ENCODE measurements at regions not wholly inside any gene's neighbourhood (a gene's known extent, or its start where the extent isn't known, plus 50 kb on each side); places are given as distances from the start of the nearest gene placed in this dataset.
"Not testable (repeated sequence)": the region's sequence is repeated elsewhere in the genome, so short reads cannot be mapped to it uniquely, and the experiment has no call there.

DNA sequence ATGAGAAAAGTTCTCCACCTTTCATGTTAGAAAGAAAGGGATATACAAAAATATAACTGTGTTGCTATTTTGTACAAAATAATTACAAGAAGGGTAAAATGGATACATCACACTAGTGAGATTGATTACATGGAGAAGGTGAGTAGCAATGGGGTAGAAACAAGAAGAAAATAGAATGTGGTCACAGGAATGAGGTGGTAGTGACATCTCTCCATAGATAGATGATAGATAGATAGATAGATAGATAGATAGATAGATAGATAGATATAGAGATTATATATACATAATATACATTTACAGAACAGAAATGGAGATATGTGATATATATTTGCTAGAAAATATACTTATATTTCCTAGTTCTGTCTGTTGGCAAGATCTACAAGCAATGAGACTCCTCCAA lies 95.3 kb upstream of the RGPD4 start:
- no peak for DNase-seq
- TF ChIP-seq GATA1 (IDR thresholded peaks at IDR 0.05; ENCODE audit: low read depth, low read length) (no peak), POLR2A (IDR thresholded peaks at IDR 0.05; ENCODE audit: low read length) (no peak)

DNA sequence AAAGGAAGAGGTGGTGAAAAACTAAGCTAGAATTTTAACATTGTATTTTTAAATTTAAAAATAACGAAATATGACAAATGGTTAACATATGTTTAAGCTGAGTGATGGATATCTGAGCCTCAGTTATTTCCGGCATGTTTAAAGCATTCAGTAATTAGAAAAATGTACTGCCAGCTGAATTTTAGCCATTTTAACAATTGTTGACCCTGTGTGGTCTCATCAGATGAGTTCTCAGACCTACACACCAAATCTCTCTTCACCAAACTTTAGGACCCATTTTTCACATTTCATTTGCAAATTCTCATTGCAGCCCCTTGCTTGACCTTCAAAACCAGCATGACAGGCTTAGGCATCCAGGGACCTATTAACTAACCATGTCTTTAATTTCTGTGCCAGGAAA lies 91.5 kb upstream of the RGPD4 start:
- DNase-seq: no peak
- no peak for TF ChIP-seq GATA1 (IDR thresholded peaks at IDR 0.05; ENCODE audit: low read depth, low read length)
- no peak for TF ChIP-seq POLR2A (IDR thresholded peaks at IDR 0.05; ENCODE audit: low read length)

DNA sequence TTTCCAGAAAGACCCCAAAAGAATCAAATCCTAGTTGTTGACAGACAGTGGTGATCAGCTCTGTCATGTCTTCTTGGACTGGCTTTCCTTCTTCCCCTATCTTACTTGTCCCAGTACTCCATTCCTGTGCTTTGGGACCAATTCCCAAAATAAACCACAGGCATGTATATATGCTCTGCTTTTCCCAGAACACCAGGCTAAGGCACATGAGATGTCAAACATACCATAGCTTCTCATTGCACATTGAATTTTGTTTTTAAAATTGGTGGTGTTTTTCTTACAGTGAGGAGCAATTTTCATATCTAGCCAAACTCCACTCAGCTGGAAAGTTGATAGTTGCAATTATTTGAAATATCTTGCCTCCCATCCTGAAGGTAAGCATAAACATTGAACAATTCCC lies 88.9 kb upstream of the RGPD4 start:
- no peak for TF ChIP-seq GATA1 (IDR thresholded peaks at IDR 0.05; ENCODE audit: low read depth, low read length)
- TF ChIP-seq POLR2A (IDR thresholded peaks at IDR 0.05; ENCODE audit: low read length): no peak
- DNase-seq: no peak

DNA sequence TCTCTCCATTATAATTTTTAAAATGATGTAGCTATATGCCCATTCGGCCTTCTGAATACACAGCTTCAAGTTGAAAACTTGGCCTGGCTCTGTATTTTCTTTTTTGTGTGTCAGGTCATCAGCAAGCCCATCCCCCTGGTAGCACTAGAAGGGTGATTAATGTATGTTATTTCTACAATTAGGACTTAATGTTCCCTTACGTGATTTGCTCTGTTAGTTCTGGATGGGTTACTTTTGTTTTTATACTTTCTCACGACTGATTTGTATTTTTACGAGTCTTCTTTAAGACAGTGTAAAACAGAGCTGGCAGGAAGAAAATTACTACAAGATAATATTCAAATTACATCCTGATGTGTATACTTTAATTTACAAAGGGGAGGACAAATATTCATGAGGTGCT lies 88.4 kb upstream of the RGPD4 start:
- TF ChIP-seq GATA1 (IDR thresholded peaks at IDR 0.05; ENCODE audit: low read depth, low read length) (no peak), POLR2A (IDR thresholded peaks at IDR 0.05; ENCODE audit: low read length) (no peak)
- DNase-seq: no peak

DNA sequence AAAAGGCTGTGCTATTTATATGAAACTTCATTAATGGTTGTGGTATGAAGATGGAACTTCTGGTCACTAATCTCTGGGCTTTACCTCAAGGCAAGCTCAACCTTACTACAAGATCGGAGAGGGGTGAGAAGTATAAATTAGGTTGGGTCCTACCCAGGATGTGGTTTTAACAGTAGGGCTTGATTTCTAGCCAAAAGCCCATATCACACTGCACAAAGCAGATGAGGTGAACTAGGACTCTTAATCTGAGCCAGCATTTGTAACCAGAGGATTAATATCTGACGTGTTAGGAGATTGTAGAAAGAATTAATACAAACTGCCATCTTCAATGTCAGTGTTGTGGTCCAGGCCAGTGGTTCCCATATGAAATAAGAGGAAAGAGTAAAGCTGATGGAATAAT lies 86.4 kb upstream of the RGPD4 start:
- no peak for TF ChIP-seq POLR2A (IDR thresholded peaks at IDR 0.05; ENCODE audit: low read length)
- no peak for TF ChIP-seq GATA1 (IDR thresholded peaks at IDR 0.05; ENCODE audit: low read depth, low read length)
- no peak for DNase-seq

DNA sequence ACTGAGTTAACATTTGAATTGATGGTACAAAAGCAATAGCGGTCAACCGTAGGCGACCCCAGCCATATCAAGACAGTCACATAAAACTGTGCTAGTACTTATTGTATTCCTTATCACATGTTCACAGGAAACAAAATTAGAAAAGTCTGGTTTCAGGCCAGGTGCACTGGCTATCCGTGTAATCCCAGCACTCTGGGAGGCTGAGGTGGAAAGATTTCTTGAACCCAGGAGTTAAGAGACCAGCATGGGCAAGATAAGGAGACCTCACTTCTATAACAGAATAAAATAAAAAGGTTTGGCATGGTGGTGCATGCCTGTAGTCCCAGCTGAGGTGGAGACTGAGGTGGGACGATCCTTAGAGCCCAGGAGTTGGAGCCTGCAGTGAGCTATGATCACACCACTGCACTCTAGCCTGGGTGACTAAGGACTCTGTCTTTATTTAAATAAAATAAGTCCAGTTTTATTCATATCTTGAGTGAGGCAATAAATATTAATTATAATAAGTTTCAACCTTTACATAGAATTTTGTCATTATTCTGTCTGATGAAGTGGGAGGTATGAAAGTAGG lies 84.1 kb upstream of the RGPD4 start:
- DNase-seq: no peak
- TF ChIP-seq GATA1 (IDR thresholded peaks at IDR 0.05; ENCODE audit: low read depth, low read length) (no peak), POLR2A (IDR thresholded peaks at IDR 0.05; ENCODE audit: low read length) (no peak)

DNA sequence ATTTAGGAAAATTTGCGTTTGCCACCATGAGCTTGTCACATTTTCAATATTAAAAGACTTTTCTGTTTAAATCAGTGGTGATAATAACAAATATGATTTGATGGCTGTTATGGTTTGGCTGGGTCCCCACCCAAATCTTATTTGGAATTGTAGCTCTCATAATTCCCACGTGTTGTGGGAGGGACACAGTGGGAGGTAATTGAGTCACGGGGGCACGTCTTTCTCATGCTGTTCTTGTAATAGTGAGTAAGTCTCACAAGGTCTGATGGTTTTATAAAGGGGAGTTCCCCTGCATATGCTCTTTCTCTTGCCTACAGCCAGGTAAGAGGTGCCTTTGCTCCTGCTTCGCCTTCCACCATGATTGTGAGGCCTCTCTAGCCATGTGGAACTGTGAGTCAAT lies 83.4 kb upstream of the RGPD4 start:
- TF ChIP-seq GATA1 (IDR thresholded peaks at IDR 0.05; ENCODE audit: low read depth, low read length) (no peak), POLR2A (IDR thresholded peaks at IDR 0.05; ENCODE audit: low read length) (no peak)
- DNase-seq: no peak

DNA sequence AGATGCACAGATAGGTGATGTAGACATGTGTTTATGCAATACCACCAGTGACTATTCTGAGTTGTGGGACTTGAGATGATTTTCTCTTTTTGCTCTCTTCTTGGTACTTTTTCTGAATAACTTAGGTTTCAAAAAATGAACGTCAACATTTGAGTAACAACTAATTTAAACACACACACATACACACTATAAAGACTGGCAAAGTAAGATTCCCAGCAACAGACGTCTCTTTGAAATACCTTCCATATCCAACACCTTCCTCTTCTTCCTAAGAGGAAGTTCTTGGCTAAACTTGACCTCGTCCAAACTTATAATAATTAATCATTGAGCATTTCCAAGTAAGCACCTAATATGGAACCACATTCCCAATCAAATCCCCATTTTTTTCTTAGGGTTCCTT lies 81.6 kb upstream of the RGPD4 start:
- no peak for TF ChIP-seq POLR2A (IDR thresholded peaks at IDR 0.05; ENCODE audit: low read length)
- no peak for TF ChIP-seq GATA1 (IDR thresholded peaks at IDR 0.05; ENCODE audit: low read depth, low read length)
- no peak for DNase-seq

DNA sequence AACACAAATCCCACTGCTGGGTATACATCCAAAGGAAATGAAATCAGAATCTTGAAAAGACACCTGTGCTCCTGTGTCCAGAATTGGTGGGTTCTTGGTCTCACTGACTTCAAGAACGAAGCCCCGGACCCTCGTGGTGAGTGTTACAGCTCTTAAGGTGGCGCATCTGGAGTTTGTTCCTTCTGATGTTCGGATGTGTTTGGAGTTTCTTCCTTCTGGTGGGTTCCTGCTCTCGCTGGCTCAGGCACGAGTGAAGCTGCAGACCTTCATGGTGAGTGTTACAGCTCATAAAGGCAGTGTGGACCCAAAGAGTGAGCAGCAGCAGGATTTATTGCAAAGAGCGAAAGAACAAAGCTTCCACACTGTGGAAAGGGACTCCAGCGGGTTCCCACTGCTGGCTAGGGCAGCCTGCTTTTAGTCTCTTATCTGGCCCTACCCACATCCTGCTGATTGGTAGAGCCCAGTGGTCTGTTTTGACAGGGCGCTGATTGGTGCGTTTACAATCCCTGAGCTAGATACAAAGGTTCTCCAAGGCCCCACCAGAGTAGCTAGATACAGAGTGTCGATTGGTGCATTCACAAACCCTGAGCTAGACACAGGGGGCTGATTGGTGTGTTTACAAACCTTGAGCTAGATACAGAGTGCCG lies 80.0 kb upstream of the RGPD4 start:
- DNase-seq: not testable (repeated sequence)

DNA sequence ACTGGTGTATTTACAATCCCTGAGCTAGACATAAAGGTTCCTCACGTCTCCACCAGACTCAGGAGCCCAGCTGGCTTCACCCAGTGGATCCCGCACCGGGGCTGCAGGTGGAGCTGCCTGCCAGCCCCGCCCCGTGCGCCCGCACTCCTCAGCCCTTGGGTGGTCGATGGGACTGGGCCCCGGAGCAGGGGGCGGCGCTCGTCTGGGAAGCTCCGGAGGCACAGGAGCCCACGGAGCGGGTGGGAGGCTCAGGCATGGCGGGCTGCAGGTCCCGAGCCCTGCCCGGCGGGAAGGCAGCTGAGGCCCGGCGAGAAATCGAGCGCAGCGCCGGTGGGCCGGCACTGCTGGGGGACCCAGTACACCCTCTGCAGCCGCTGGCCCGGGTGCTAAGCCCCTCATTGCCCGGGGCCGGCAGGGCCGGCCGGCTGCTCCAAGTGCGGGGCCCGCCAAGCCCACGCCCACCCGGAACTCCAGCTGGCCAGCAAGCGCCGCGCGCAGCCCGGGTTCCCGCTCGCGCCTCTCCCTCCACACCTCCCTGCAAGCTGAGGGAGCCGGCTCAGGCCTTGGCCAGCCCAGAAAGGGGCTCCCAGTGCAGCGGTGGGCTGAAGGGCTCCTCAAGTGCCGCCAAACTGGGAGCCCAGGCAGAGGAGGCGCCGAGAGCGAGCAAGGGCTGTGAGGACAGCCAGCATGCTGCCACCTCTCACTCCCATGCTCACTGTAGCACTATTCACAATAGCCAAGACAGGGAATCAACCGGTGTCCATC lies 79.3 kb upstream of the RGPD4 start:
- DNase-seq: not testable (repeated sequence)

DNA sequence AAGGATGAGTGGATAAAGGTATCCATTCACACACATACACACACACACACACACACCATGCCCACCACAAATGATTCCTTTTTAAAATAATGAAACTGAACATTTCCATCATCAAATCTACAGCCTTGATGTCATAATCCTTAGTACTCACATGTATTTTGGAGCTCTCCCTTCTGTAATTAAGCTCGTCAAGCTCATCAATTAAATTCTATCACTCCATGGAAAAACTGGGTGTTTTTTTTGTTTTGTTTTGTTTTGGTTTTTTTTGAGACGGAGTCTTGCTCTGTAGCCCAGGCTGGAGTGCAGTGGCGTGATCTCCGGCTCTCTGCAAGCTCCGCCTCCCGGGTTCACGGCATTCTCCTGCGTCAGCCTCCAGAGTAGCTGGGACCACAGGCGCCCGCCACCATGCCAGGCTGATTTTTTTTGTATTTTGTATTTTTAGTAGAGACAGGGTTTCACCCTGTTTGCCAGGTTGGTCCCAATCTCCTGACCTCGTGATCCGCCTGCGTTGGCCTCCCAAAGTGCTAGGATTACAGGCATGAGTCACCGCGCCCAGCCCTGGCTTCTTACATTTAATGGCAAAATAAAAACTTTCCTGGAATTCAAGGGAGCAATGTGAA lies 78.6 kb upstream of the RGPD4 start:
- DNase-seq: no peak
- TF ChIP-seq GATA1 (IDR thresholded peaks at IDR 0.05; ENCODE audit: low read depth, low read length): no peak
- TF ChIP-seq POLR2A (IDR thresholded peaks at IDR 0.05; ENCODE audit: low read length): no peak

DNA sequence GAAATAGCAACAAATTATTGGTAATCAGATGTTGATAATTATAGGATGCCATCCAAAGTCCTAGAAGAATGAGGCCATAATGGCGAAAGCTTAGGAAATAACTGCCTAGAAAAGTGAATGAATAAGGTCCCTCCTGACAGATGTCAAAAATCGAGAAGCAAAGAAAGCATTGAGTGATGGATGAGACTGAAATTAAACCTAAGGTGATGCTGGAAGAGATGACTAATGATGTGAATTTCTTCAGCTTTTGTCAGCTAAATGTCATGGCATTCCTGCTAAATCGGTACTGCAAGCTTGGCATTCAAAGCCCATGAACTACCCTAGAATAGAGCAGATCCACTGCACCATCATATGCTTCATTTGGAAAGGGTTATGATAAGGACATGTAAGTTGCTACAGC lies 74.8 kb upstream of the RGPD4 start:
- no peak for TF ChIP-seq POLR2A (IDR thresholded peaks at IDR 0.05; ENCODE audit: low read length)
- no peak for TF ChIP-seq GATA1 (IDR thresholded peaks at IDR 0.05; ENCODE audit: low read depth, low read length)
- no peak for DNase-seq

DNA sequence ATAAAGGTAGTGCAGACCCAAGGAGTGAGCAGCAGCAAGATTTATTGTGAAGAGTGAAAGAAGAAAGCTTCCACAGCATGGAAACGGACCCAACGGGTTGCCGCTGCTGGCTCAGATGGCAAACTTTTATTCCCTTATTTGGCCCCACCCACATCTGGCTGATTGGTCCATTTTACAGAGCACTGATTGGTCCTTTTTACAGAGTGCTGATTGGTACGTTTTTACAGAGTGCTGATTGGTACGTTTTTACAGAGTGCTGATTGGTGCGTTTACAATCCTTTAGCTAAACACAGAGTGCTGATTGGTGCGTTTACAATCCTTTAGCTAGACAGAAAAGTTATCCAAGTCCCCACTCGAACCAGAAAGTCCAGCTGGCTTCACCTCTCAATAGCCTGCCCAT lies 72.9 kb upstream of the RGPD4 start:
- not testable (repeated sequence) for DNase-seq

DNA sequence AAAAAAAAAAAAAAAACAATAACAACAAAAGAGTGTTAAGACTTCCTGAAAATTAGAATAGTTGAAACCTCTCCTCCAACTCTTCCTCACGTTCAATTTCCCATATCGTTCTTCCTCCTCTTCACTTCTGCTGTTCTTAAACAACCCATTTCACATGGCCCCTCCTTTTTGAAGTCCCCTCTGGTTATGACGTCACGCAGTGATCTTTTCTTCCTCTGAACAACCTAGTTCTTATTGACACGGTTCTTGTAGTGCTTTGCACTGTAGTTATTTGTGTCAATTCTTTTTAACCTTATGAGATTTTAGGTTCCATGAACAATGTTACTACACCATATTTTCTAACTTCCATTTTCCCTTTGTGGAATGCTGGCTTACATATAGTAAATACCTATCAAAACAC lies 69.5 kb upstream of the RGPD4 start:
- no peak for DNase-seq
- no peak for TF ChIP-seq GATA1 (IDR thresholded peaks at IDR 0.05; ENCODE audit: low read depth, low read length)

Data from erythroblast (primary cell).